ENCODE measurements at regions not wholly inside any gene's neighbourhood (a gene's known extent, or its start where the extent isn't known, plus 50 kb on each side); places are given as distances from the start of the nearest gene placed in this dataset.

DNA sequence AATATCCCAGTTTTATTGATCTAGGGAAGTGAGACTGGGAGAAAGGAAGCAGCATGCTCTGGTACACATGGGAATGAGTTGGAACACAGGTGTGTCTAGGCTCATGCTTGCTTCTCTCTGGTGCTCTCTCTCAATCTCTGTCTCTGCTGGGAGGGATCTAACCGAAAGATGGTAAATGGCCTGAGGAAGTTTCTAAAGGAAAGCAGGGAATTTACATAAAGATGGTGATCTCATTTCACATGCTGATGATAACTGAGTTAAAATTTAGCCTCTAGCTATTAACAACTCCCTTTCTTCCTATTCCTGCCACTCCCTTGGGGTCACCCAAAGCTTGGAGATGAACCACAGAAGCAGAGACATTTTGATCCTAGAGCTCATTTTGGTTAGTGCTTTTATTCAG lies 436.2 kb downstream of the SH3GL2 start:
- in situ Hi-C loops (cut with HindIII; ENCODE audit: extremely low pct_ligation_motif_present, low pct_unique_long_range_greater_than_20kb) (no loop called here), intact Hi-C loops (cut with micrococcal nuclease; ENCODE audit: unreplicated experiment) (loop anchor here (5.0 kb wide), 1 partner anchor 197 kb away; no protein-coding TSS in a partner anchor)
- Histone ChIP-seq H3K4me3 (replicated peaks in 1 of 3; ENCODE audit: insufficient read depth in 1 of 3, low read depth in 2 of 3, low read length in 3 of 3) (no peak overlapping the region), H3K9me3 (ENCODE audit: low read length) (peaks cover 5% of the 10 kb centered on the region; the same call in 1 of the 2 replicates), H3K36me3 (replicated peaks in 1 of 2; ENCODE audit: control insufficient read depth in 1 of 2, insufficient read depth in 2 of 2, low read length in 2 of 2) (no peaks in the 10 kb centered on the region), H3K27ac (ENCODE audit: extremely low read length, insufficient read depth, low read length) (no peak overlapping the region), H4K20me1 (ENCODE audit: insufficient read depth, low read length) (no peaks in the 10 kb centered on the region), H3K27me3 (ENCODE audit: control insufficient read depth in 1 of 2, insufficient read depth in 2 of 2, low read length in 2 of 2) (no peaks in the 10 kb centered on the region), H2AFZ (ENCODE audit: low read length) (no peak overlapping the region), H3K79me2 (ENCODE audit: insufficient read depth, low read length) (no peaks in the 10 kb centered on the region), H3K4me1 (ENCODE audit: insufficient read depth, low read length) (no peaks in the 10 kb centered on the region), H3K9ac (ENCODE audit: insufficient read depth, low read depth, low read length) (no peak overlapping the region), H3K4me2 (ENCODE audit: low read depth, low read length) (no peak overlapping the region)
- TF ChIP-seq HMG20A (CRISPR knock-in tag; IDR thresholded peaks at IDR 0.05; ENCODE audit: borderline replicate concordance) = no peak
- TF ChIP-seq SOX6 (IDR thresholded peaks at IDR 0.05) = no peak
- TF ChIP-seq SOX6 (CRISPR knock-in tag; IDR thresholded peaks at IDR 0.05) = no peak
- TF ChIP-seq IRF2 (CRISPR knock-in tag; IDR thresholded peaks at IDR 0.05) = no peak
- TF ChIP-seq MIXL1 (CRISPR knock-in tag; IDR thresholded peaks at IDR 0.05) = no peak
- no peak for TF ChIP-seq HNRNPUL1 (IDR thresholded peaks at IDR 0.05; ENCODE audit: low read depth, low read length)
- TF ChIP-seq, protein P1, sequence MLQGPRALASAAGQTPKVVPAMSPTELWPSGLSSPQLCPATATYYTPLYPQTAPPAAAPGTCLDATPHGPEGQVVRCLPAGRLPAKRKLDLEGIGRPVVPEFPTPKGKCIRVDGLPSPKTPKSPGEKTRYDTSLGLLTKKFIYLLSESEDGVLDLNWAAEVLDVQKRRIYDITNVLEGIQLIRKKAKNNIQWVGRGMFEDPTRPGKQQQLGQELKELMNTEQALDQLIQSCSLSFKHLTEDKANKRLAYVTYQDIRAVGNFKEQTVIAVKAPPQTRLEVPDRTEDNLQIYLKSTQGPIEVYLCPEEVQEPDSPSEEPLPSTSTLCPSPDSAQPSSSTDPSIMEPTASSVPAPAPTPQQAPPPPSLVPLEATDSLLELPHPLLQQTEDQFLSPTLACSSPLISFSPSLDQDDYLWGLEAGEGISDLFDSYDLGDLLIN (CRISPR knock-in tag; IDR thresholded peaks at IDR 0.05; ENCODE audit: borderline replicate concordance) = no peak
- no peak for FAIRE-seq
- ATAC-seq = no peak
- ChIA-PET CTCF (ENCODE audit: low intra/inter-chr PET ratio, low total read pairs) (no interaction called here), POLR2A (no interaction called here)
- no peak for DNase-seq (ENCODE audit: low spot score)
- WGBS (ENCODE audit: low lambda C conversion rate) = 0% methylated on average over 1 of the region's 1 CpG
- BruUV-seq (replicated peaks) = no TSS peak

DNA sequence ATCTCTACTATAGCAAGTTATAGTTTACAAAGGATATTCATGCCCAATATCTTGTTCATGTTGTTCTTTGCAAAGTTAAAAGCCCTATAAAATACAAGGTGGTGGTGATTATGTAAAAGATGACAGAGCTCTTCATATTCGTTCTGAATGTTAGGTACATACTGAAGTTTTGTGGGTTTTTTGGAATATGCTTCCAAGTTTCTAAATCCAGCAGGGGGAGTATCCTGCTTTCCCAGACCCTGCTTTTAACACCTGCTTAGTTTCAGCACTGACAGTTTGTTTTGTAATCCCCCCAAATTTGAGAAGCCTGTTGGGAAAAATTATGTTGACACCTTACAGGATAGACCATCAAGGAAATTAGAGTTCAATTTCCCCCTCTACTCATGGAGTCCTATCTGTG lies 438.3 kb downstream of the SH3GL2 start:
- FAIRE-seq (no peak), ATAC-seq (no peak), DNase-seq (ENCODE audit: low spot score) (no peak)
- Histone ChIP-seq H4K20me1 (ENCODE audit: insufficient read depth, low read length) (no peaks in the 10 kb centered on the region), H3K4me3 (replicated peaks in 1 of 3; ENCODE audit: insufficient read depth in 1 of 3, low read depth in 2 of 3, low read length in 3 of 3) (no peak overlapping the region), H3K79me2 (ENCODE audit: insufficient read depth, low read length) (no peaks in the 10 kb centered on the region), H3K9ac (ENCODE audit: insufficient read depth, low read depth, low read length) (no peak overlapping the region), H3K36me3 (replicated peaks in 1 of 2; ENCODE audit: control insufficient read depth in 1 of 2, insufficient read depth in 2 of 2, low read length in 2 of 2) (no peaks in the 10 kb centered on the region), H3K27ac (ENCODE audit: extremely low read length, insufficient read depth, low read length) (no peak overlapping the region), H3K4me1 (ENCODE audit: insufficient read depth, low read length) (no peaks in the 10 kb centered on the region), H3K4me2 (ENCODE audit: low read depth, low read length) (no peak overlapping the region), H3K27me3 (ENCODE audit: control insufficient read depth in 1 of 2, insufficient read depth in 2 of 2, low read length in 2 of 2) (no peaks in the 10 kb centered on the region), H2AFZ (ENCODE audit: low read length) (no peak overlapping the region), H3K9me3 (ENCODE audit: low read length) (peaks cover 5% of the 10 kb centered on the region; the same call in 1 of the 2 replicates)
- intact Hi-C loops (cut with micrococcal nuclease; ENCODE audit: unreplicated experiment) (loop anchor here (5.0 kb wide), 1 partner anchor 195 kb away; no protein-coding TSS in a partner anchor), in situ Hi-C loops (cut with HindIII; ENCODE audit: extremely low pct_ligation_motif_present, low pct_unique_long_range_greater_than_20kb) (no loop called here)
- ChIA-PET POLR2A (no interaction called here), CTCF (ENCODE audit: low intra/inter-chr PET ratio, low total read pairs) (no interaction called here)
- TF ChIP-seq NBN (conservative IDR thresholded peaks at IDR 0.05) (no peak), ZNF746 (CRISPR knock-in tag; IDR thresholded peaks at IDR 0.05) (no peak), KLF12 (CRISPR knock-in tag; IDR thresholded peaks at IDR 0.05; ENCODE audit: borderline replicate concordance) (no peak), ZSCAN29 (CRISPR knock-in tag; conservative IDR thresholded peaks at IDR 0.05) (no peak), NCOA2 (CRISPR knock-in tag; IDR thresholded peaks at IDR 0.05) (no peak), SAFB2 (CRISPR knock-in tag; IDR thresholded peaks at IDR 0.05; ENCODE audit: borderline replicate concordance, low read depth) (no peak), ZNF747 (CRISPR knock-in tag; IDR thresholded peaks at IDR 0.05; ENCODE audit: borderline replicate concordance) (no peak), DMAP1 (CRISPR knock-in tag; IDR thresholded peaks at IDR 0.05) (no peak), ZNF430 (CRISPR knock-in tag; IDR thresholded peaks at IDR 0.05) (no peak)
- TF ChIP-seq, protein P2, sequence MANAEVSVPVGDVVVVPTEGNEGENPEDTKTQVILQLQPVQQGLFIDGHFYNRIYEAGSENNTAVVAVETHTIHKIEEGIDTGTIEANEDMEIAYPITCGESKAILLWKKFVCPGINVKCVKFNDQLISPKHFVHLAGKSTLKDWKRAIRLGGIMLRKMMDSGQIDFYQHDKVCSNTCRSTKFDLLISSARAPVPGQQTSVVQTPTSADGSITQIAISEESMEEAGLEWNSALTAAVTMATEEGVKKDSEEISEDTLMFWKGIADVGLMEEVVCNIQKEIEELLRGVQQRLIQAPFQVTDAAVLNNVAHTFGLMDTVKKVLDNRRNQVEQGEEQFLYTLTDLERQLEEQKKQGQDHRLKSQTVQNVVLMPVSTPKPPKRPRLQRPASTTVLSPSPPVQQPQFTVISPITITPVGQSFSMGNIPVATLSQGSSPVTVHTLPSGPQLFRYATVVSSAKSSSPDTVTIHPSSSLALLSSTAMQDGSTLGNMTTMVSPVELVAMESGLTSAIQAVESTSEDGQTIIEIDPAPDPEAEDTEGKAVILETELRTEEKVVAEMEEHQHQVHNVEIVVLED (CRISPR knock-in tag; IDR thresholded peaks at IDR 0.05; ENCODE audit: borderline replicate concordance) = no peak
- no TSS peak for BruUV-seq (replicated peaks)
- 0% methylated on average over 1 of the region's 1 CpG for WGBS (ENCODE audit: low lambda C conversion rate)

Measured in HepG2 (cell line).